ENCODE measurements at regions not wholly inside any gene's neighbourhood (a gene's known extent, or its start where the extent isn't known, plus 50 kb on each side); places are given as distances from the start of the nearest gene placed in this dataset.

DNA sequence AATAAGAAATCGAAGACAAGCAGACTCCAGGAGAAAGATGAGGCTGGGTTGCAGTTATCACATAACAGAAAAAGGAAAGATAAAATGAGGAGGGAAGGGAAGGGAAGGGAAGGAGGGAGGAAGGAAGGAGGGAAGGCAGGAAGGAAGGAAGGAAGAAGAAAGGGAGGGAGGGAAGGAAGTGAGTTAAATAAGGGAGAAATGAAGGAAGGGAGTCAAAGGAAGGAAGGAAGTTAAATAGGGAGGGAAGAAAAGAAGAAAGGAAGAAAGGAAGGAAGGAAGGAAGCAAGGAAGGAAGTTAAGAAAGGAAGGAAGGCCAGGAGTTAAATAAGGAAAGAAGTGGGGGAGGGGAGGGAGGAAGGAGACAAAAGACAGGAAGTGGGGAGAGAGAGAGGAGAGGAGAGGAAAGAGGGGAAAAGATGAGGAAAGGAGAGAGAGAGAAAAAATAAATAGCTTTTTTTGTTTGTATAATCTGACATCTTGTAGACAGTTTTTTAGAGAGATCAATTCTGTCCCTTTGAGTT, 679.6 kb downstream of the HS3ST4 start:
- TF ChIP-seq CTCF (conservative IDR thresholded peaks at IDR 0.05; ENCODE audit: low read depth, low read length), result no peak
- no peak for TF ChIP-seq EZH2 (IDR thresholded peaks at IDR 0.05; ENCODE audit: borderline replicate concordance, low read depth, low read length, poor library complexity, severe bottlenecking)
